ENCODE measurements at regions not wholly inside any gene's neighbourhood (a gene's known extent, or its start where the extent isn't known, plus 50 kb on each side); places are given as distances from the start of the nearest gene placed in this dataset.

GRCh38 chr11:104404231-104405175, 240.6 kb upstream of the PDGFD start:
- DNase-seq = no peak

DNA sequence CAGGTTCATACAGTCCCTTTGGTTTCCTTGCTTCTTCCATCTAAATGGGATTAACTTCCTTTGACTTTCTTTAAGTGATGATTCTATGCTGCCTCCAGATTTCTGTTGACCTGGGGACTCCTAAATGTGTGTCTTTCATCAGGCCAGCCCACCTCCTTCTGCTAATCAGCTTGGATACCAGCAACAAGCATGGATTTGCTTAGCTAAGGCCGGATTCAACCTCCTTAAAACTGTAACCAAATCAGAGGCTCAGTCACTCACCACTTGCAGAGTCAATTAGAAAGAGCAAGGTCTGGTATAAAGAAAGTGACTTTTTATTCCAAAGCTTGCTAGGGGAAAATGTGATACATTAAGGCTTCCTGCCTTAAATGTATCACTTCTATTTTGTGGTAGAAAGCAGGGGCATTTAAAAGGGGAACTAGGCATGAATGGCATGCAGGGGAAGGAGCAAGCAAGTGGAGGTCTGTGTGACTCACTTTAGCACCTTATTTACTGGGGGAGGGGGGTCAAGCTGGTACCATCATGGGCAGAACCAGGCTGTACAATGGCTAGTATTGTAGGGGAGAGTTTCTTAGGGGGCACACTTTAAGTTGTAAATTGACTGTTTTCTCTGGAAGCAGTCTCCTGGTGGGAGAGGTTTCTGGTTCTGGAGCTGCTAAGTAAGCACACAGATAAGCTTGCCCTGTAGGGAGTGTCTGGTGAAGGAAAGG, 239.0 kb upstream of the PDGFD start:
- DNase-seq = peak; percentile 19

DNA sequence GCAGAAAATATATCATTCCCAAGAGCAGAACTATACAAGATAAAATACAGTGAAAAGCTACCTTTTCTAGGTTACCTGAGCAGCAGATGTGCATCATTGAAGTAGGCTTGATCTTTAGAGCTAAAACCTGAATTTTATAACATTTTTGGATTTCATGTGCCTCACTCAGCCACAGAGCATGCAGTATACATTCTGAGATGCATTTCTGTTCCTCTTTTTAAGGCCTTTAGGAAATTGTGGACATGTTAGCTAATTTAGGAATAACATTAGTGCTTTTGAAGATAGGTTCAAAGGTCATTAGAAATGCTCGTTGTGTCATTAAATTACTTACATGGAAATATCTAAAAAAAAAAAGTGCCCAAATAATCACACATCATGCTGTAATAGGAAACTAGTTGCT, 230.6 kb upstream of the PDGFD start:
- no peak for DNase-seq

GRCh38 chr11:104390651-104391050, 226.7 kb upstream of the PDGFD start:
- no peak for DNase-seq

GRCh38 chr11:104385884-104386283, 221.9 kb upstream of the PDGFD start:
- no peak for DNase-seq

DNA sequence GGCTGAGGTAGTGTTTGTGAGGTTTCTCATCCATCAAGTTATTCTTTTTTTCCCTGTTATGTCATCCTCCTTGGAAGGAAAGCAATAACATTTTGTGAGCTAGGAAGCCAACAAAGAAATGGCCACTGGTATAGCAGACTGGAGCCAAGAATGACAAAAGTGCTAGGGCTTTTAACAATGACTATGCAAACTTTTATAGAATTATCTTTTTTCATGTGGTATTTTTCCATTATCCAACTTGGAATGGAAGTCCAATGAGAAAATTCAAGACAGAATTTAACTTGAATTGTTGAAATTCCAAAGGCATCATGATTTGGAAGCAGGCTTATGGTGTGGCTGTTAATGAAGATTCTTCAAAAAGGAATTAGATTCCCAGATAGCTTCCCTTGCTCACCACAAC, 216.4 kb upstream of the PDGFD start:
- no peak for DNase-seq

DNA sequence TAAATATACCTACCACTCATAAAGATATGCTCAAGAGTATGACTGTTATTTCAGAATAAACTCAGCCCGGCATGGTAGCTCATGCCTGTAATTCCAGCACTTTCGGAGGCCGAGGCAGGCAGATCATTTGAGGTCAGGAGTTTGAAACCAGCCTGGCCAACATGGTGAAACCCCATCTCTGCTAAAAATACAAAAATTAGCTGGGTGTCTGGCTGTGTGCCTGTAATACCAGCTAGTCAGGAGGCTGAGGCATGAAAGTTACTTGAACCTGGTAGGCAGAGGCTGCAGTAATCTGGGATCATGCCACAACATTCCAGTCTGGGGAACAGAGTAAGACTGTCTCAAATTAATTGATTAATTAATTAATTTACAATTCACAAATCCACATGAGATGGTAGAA, 208.2 kb upstream of the PDGFD start:
- no peak for DNase-seq

GRCh38 chr11:104370478-104370877, 206.5 kb upstream of the PDGFD start:
- DNase-seq = no peak

GRCh38 chr11:104369761-104370160, 205.8 kb upstream of the PDGFD start:
- no peak for DNase-seq

DNA sequence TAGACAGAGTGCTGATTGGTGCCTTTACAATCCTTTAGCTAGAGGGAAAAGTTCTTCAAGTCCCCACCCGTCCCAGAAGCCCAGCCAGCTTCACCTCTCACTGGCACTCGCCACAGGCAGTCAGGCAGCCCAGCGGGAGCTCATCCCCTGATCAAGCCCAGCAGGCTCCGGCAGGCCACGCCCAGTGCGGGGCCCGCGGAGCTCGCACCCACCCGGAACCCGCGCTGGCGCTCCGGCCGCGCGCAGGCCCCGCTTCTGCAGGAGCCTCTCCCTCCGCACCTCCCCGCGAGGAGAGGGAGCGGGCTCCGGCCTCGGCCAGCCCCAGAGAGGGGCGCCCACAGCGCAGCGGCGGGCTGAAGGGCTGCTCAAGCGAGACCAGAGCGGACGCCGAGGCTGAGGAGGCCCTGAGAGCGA, 202.4 kb upstream of the PDGFD start:
- no peak for DNase-seq

GRCh38 chr11:104365676-104366075, 201.7 kb upstream of the PDGFD start:
- no peak for DNase-seq

GRCh38 chr11:104361975-104362374, 198.0 kb upstream of the PDGFD start:
- no peak for DNase-seq

DNA sequence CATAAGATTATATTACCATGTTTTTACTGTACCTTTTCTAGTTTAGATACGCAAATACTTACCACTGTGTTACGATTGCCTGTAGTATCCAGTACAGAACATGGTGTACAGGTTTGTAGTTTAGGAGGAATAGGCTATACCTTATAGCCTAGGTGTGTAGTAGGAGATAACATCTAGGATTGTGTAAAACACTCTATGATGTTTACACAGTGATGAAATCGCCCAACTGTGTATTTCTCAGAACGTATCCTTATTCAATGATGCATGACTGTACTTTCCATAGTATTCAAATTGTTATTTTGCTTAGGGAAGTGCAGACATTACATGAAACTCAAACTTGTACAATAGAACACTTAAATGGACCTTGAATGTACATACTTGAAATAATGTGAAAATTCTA, 188.1 kb upstream of the PDGFD start:
- no peak for DNase-seq

DNA sequence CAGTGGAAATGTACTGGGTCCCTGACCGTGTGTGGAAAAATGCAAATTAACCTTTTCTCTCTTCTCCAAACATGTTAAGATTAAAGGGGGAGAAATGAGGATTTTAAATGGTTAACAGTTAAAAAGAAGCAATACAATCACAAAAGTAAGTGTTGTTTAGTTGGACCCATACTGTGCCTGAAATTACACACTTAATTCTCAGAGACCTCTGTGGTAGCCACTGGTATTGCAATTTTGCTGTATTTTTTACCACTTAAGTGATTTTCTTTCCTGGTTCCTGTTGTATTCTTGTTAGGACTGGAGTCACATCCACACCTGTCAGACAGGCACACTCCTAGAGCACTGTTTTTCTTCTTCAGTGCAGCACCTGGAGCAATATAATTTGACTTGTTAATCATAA, 179.6 kb upstream of the PDGFD start:
- DNase-seq = peak; percentile 20

DNA sequence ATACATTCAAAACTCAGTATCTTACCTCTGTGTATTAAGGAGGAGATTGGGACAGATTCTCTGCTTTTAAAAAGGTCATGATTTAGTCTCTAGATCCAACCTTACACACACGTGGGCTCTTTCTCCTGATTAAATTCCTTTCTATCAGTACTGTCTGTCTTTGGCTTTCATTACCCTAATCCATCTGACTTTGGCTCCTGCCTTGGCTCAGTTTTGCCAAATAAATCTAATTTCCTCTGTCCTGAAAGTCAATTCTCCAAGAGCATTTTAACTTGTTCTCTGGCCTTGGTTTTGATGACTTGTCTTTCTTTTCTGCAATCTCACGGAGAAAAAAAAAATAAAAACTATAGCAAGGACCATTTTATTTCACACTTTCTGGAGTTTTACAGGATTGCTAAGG, 176.6 kb upstream of the PDGFD start:
- DNase-seq = no peak

GRCh38 chr11:104339380-104339831, 175.5 kb upstream of the PDGFD start:
- DNase-seq = no peak

GRCh38 chr11:104338186-104338585, 174.2 kb upstream of the PDGFD start:
- DNase-seq = no peak

DNA sequence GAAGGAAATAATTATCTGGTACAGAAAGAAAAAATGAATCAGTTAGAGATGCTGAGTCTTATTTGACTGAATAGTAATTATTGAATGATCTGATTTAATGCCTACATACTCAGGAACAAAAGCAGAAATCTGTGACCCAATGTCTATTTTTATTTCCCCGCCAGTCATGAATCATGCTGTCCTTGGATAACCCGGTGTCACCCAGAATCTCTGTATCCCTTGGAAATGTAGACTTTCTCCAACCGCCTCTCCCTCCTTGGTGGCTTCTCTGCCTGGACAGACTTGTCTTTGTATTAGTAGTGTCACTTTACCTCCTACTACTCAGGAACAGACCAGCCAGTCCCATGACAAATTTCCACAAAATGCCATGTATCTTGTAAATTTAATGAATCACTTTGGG, 173.3 kb upstream of the PDGFD start:
- DNase-seq = no peak

DNA sequence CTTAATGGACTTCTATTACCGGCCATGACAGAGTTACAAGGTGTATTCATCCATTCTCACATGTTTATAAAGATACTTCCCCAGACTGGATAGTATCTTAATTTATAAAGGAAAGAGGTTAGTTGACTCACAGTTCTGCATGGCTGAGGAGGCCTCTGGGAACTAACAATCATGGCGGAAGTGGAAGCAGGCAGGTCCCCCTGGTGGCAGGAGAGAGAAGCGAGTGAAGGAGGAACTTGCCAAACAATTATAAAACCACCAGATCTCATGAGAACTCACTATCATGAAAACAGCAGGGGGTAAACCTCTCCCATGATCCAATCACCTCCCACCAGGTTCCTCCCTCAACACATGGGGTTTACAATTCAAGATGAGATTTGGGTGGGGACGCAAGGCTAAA, 170.0 kb upstream of the PDGFD start:
- DNase-seq = peak; percentile 44

DNA sequence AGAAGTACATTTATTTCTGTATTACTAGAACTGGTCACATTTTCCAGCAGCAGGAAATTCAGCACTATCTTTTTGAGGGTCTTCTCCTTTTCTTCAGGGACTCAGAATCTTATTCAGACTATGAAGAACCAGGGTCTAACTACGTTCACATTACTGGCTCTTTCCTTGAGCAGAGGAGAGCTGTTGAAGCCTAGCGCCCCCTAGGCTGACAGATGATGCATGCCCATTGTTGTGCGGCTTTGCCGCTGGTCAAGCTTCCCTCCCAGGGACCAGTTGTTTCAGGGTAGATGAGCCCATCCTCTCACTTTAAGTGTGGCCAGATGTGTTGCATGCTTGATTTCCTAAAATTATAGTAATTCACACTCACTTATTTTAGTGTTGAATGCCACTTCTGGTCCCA, 168.2 kb upstream of the PDGFD start:
- DNase-seq = peak; percentile 18

GRCh38 chr11:104329078-104329665, 165.2 kb upstream of the PDGFD start:
- DNase-seq = no peak

GRCh38 chr11:104328512-104328907, 164.6 kb upstream of the PDGFD start:
- DNase-seq = no peak

DNA sequence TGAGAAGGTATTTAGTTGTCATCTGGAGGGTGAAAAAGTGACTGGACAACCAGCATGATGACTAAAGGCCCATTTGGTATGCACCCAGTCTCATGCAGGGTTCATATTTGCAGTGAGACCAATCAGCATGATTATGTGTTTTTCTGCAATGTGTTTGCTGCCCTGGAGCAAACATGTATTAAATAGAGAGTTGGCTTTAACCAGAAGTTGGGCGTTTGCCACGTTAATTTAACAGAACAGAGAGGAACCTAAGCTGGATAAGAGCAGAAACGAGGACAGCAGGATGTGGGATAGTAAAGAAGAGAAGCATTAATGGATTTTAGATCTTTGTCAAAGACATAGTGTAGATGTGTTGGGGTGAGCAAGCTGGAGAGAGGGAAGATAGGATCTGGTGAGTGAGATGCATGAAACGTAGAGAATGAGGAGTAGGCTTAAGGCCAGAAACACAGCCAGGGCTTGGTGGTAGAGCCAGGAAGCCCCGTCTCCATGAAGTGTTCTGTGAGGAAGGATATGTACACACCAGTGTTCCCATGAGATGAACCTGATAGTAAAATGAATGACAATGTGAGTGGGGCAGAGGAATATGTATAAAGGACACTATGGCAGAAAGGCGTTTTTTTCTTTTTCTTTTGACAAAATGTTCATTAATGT, 164.0 kb upstream of the PDGFD start:
- no peak for DNase-seq
